GM12865 (cell line): ENCODE measurements at regions not wholly inside any gene's neighbourhood (a gene's known extent, or its start where the extent isn't known, plus 50 kb on each side); places are given as distances from the start of the nearest gene placed in this dataset.
"Not testable (repeated sequence)": the region's sequence is repeated elsewhere in the genome, so short reads cannot be mapped to it uniquely, and the experiment has no call there.

Source experiments
- DNase-seq: peaks from one replicate; pipeline ENCODE4 v3.0.0; 2010; ENCODE audit warnings: low read depth
- H3K4me3 ChIP-seq: 2 replicates; pipeline ENCODE4 v1.5.1; 2011; ENCODE audit warnings: mild to moderate bottlenecking, low read depth, low read length, control low read depth
- CTCF ChIP-seq: IDR thresholded peaks from 2 replicates; pipeline ENCODE4 v1.5.1; 2011; ENCODE audit warnings: low read length, control low read depth, low read depth, inconsistent platforms; ENCODE audit not compliant: insufficient read depth; ENCODE audit errors: missing control alignments

- no peak for DNase-seq
- H3K4me3 ChIP-seq, result no peak overlapping the region
- TF ChIP-seq CTCF, result no peak
Measured at GRCh38 chr12:131314524-131315090, 360.9 kb downstream of the ADGRD1 start.

GRCh38 chr12:131315601-131316000 is 361.9 kb downstream of the ADGRD1 start:
- no peak overlapping the region for H3K4me3 ChIP-seq
- TF ChIP-seq CTCF, result no peak
- no peak for DNase-seq

- no peak overlapping the region for H3K4me3 ChIP-seq
Measured at GRCh38 chr12:131316388-131316787, 362.7 kb downstream of the ADGRD1 start.

GRCh38 chr12:131318045-131318685 is 364.5 kb downstream of the ADGRD1 start:
- no peak for DNase-seq
- no peak overlapping the region for H3K4me3 ChIP-seq
- TF ChIP-seq CTCF, result no peak

More at GRCh38 chr12:131316388-131316787, 362.7 kb downstream of the ADGRD1 start:
- no peak for TF ChIP-seq CTCF
- DNase-seq, result no peak

GRCh38 chr12:131321988-131322387 is 368.3 kb downstream of the ADGRD1 start:
- DNase-seq, result no peak

GRCh38 chr12:131322460-131322859 is 368.8 kb downstream of the ADGRD1 start:
- not testable (repeated sequence) for DNase-seq, H3K4me3 ChIP-seq

More at GRCh38 chr12:131321988-131322387, 368.3 kb downstream of the ADGRD1 start:
- H3K4me3 ChIP-seq, result no peak overlapping the region
- TF ChIP-seq CTCF, result no peak

GRCh38 chr12:131323879-131324278 is 370.2 kb downstream of the ADGRD1 start:
- DNase-seq, result peak; percentile 41
- no peak for TF ChIP-seq CTCF
- no peak overlapping the region for H3K4me3 ChIP-seq
